GM23338 (cell line): ENCODE measurements at regions not wholly inside any gene's neighbourhood (a gene's known extent, or its start where the extent isn't known, plus 50 kb on each side); places are given as distances from the start of the nearest gene placed in this dataset.
A peak's percentile ranks its signal among the peaks of the same experiment; 100 is the strongest.

Source experiments
- ATAC-seq: fragments of 200-7000 bp; cut with Tn5 transposase; 3 replicates; pipeline ENCODE4 v1.9.1; 2020
- DNase-seq: peaks from one replicate; pipeline ENCODE4 v3.0.0-alpha.2; 2015; ENCODE audit warnings: low spot score
- H2AFZ ChIP-seq: fragments of 200-600 bp; sonication (generic); 2 replicates; pipeline ENCODE4 v1.8.0; 2016; ENCODE audit warnings: antibody characterized with exemption, mild to moderate bottlenecking, moderate library complexity
- H3F3A ChIP-seq: fragments of 200-600 bp; sonication (generic); replicated peaks from 2 replicates; pipeline ENCODE4 v1.8.0; 2017; ENCODE audit warnings: antibody characterized with exemption, mixed run types, low read depth
- H3K27ac ChIP-seq: fragments of 200-600 bp; sonication (generic); 2 replicates; pipeline ENCODE4 v1.6.1; 2016; ENCODE audit warnings: low read depth
- H3K27me3 ChIP-seq: fragments of 200-600 bp; sonication (generic); 2 replicates; pipeline ENCODE4 v1.8.0; 2016; ENCODE audit warnings: mild to moderate bottlenecking, mixed run types, moderate library complexity; ENCODE audit not compliant: insufficient read depth
- H3K36me3 ChIP-seq: fragments of 200-600 bp; sonication (generic); 2 replicates; pipeline ENCODE4 v1.8.0; 2016; ENCODE audit warnings: mild to moderate bottlenecking; ENCODE audit not compliant: insufficient read depth
- H3K4me1 ChIP-seq: fragments of 200-600 bp; sonication (generic); 2 replicates; pipeline ENCODE4 v1.8.0; 2016; ENCODE audit warnings: mild to moderate bottlenecking, moderate library complexity; ENCODE audit not compliant: insufficient read depth
- H3K4me2 ChIP-seq: fragments of 200-600 bp; sonication (generic); 2 replicates; pipeline ENCODE4 v1.7.1; 2017; ENCODE audit warnings: mixed run types
- H3K4me3 ChIP-seq: fragments of 200-600 bp; sonication (generic); 2 replicates; pipeline ENCODE4 v1.6.1; 2016; ENCODE audit warnings: mixed run types
- H3K79me2 ChIP-seq: fragments of 200-600 bp; sonication (generic); replicated peaks from 2 replicates; pipeline ENCODE4 v1.8.0; 2017; ENCODE audit warnings: mild to moderate bottlenecking; ENCODE audit not compliant: insufficient read depth
- H3K9me2 ChIP-seq: fragments of 200-600 bp; sonication (generic); 2 replicates; pipeline ENCODE4 v1.8.0; 2017; ENCODE audit not compliant: insufficient read depth
- H4K20me1 ChIP-seq: fragments of 200-600 bp; sonication (generic); replicated peaks from 2 replicates; pipeline ENCODE4 v1.8.0; 2017; ENCODE audit warnings: mild to moderate bottlenecking; ENCODE audit not compliant: insufficient read depth
- H3K27ac Mint-ChIP-seq: 2 replicates; pipeline ENCODE4 v1.8.0; 2020; ENCODE audit warnings: inconsistent platforms, mild to moderate bottlenecking, moderate library complexity, mixed read lengths
- H3K27me3 Mint-ChIP-seq: 3 replicates; pipeline ENCODE4 v1.8.0; 2022; ENCODE audit warnings: low read depth, mild to moderate bottlenecking, moderate library complexity, mixed read lengths, inconsistent platforms; ENCODE audit not compliant: insufficient read depth, poor library complexity
- H3K36me3 Mint-ChIP-seq: 3 replicates; pipeline ENCODE4 v1.8.0; 2021; ENCODE audit warnings: low read depth, mild to moderate bottlenecking, inconsistent platforms, moderate library complexity, mixed read lengths
- H3K4me1 Mint-ChIP-seq: 3 replicates; pipeline ENCODE4 v1.8.0; 2020; ENCODE audit warnings: mild to moderate bottlenecking, inconsistent platforms, mixed read lengths
- H3K4me3 Mint-ChIP-seq: 3 replicates; pipeline ENCODE4 v1.8.0; 2021; ENCODE audit warnings: moderate library complexity, mild to moderate bottlenecking, inconsistent platforms, mixed read lengths
- H3K9me3 Mint-ChIP-seq: 3 replicates; pipeline ENCODE4 v1.8.0; 2020; ENCODE audit warnings: moderate library complexity, mild to moderate bottlenecking, inconsistent platforms, mixed read lengths
- CREB1 ChIP-seq: fragments of 250-450 bp; sonication (Bioruptor Pico); IDR thresholded peaks from 2 replicates; pipeline ENCODE4 v1.5.0; 2020; ENCODE audit warnings: low read depth, mild to moderate bottlenecking, moderate library complexity
- EZH2 ChIP-seq: fragments of 200-600 bp; sonication (generic); IDR thresholded peaks from one replicate; pipeline ENCODE4 v1.8.0; 2017; ENCODE audit warnings: antibody characterized with exemption, mild to moderate bottlenecking, low read depth; ENCODE audit not compliant: unreplicated experiment
- EZH2phosphoT487 ChIP-seq: fragments of 200-600 bp; sonication (generic); IDR thresholded peaks from one replicate; pipeline ENCODE4 v1.8.1; 2018; ENCODE audit warnings: antibody characterized with exemption; ENCODE audit not compliant: unreplicated experiment
- JUNB ChIP-seq: IDR thresholded peaks from one replicate; pipeline ENCODE4 v1.6.1; 2016; ENCODE audit warnings: antibody characterized with exemption; ENCODE audit not compliant: unreplicated experiment
- NANOG ChIP-seq: IDR thresholded peaks from 2 replicates; pipeline ENCODE4 v1.6.1; 2016; ENCODE audit warnings: antibody characterized with exemption, borderline replicate concordance
- POLR2AphosphoS5 ChIP-seq: IDR thresholded peaks from 2 replicates; pipeline ENCODE4 v1.6.1; 2016; ENCODE audit warnings: antibody characterized with exemption, low read depth
- STAT1 ChIP-seq: IDR thresholded peaks from one replicate; pipeline ENCODE4 v1.6.1; 2016; ENCODE audit warnings: antibody characterized with exemption; ENCODE audit not compliant: unreplicated experiment
- ZNF114 ChIP-seq: fragments of 250-450 bp; sonication (Bioruptor Pico); IDR thresholded peaks from 2 replicates; pipeline ENCODE4 v1.5.0; 2020; ENCODE audit warnings: mild to moderate bottlenecking, moderate library complexity
- ZNF331 ChIP-seq: fragments of 250-450 bp; sonication (Bioruptor Pico); IDR thresholded peaks from 2 replicates; pipeline ENCODE4 v1.5.0; 2020; ENCODE audit warnings: low read depth, mild to moderate bottlenecking, moderate library complexity
- TF ChIP-seq, protein P1 (sequence below), 2 experiments: fragments of 200-600 bp in 1 of 2; sonication (generic) in 1 of 2; conservative IDR thresholded peaks; 2 replicates each; pipeline versions ENCODE4 v1.5.1 to v1.6.1; 2016 to 2017; ENCODE audit warnings: antibody characterized with exemption in 2 of 2, low read depth in 2 of 2, mild to moderate bottlenecking in 2 of 2, moderate library complexity in 1 of 2
- TF ChIP-seq, protein P2 (sequence below): fragments of 250-450 bp; sonication (Bioruptor Pico); IDR thresholded peaks from 2 replicates; pipeline ENCODE4 v1.5.0; 2020; ENCODE audit warnings: mild to moderate bottlenecking, moderate library complexity
- TF ChIP-seq, protein P3 (sequence below): IDR thresholded peaks from 2 replicates; pipeline ENCODE4 v1.6.1; 2016; ENCODE audit warnings: antibody characterized with exemption

DNA sequence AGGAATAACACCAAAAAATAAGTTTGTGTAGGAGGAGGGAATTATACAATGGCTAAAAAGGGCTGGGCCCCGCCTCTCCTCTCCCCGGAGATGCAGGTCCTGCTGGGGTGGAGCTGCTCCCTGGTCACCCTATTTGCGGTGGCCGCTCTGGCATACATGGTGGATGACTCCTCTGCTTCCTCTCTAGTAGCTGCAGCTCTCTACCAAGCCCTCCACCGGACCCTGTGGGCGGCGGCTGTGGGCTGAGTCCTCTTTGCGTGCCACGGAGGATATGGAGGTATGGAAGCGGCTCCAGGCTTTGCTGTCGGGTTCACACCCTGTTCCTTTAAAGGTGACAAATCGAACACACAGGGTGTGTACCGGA, 77.1 kb upstream of the SEC11C start (continued):
- TF ChIP-seq, protein P1, sequence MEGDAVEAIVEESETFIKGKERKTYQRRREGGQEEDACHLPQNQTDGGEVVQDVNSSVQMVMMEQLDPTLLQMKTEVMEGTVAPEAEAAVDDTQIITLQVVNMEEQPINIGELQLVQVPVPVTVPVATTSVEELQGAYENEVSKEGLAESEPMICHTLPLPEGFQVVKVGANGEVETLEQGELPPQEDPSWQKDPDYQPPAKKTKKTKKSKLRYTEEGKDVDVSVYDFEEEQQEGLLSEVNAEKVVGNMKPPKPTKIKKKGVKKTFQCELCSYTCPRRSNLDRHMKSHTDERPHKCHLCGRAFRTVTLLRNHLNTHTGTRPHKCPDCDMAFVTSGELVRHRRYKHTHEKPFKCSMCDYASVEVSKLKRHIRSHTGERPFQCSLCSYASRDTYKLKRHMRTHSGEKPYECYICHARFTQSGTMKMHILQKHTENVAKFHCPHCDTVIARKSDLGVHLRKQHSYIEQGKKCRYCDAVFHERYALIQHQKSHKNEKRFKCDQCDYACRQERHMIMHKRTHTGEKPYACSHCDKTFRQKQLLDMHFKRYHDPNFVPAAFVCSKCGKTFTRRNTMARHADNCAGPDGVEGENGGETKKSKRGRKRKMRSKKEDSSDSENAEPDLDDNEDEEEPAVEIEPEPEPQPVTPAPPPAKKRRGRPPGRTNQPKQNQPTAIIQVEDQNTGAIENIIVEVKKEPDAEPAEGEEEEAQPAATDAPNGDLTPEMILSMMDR (conservative IDR thresholded peaks at IDR 0.05; ENCODE audit: low read depth in 2 of 2): no peak

DNA sequence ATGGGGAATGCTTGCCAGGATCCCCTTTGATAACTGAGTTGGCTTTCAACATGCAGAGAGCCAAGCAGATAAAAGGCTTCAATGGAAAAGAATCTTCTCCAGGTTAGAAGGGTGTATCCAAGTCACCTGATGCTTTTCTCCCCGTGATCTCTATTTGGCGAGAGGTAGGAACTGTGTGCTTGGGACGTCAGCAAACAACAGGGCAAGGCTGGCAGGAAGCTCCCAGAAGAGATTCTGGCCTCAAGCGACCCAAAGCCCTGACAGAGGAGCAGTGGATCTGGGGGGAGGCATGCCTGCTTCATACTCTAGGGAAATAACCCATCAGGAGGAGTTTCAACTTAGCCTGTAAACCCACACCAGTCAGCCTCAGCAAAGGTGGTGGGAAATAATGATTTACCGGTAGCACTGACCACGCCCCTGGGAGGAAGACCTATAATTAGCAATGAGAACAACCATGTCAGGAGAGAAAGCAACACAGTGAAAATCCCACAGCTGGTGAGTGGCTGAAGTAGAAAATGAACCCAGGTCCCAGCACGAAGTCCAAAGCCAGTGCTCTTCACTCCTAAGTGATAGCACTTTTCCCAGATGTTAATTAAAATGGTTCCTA, 76.3 kb upstream of the SEC11C start:
- H3K27me3 Mint-ChIP-seq: no peaks in the 10 kb centered on the region
- H3K27ac ChIP-seq: no peak overlapping the region
- no peaks in the 10 kb centered on the region for H3K36me3 ChIP-seq
- H3K9me2 ChIP-seq: no peaks in the 10 kb centered on the region
- H3K27me3 ChIP-seq: no peaks in the 10 kb centered on the region
- no peak overlapping the region for H3K4me3 Mint-ChIP-seq
- ATAC-seq (no peak), DNase-seq (no peak)
- no peaks in the 10 kb centered on the region for H3K36me3 Mint-ChIP-seq
- peaks cover 3% of the 10 kb centered on the region; the same call in 2 of the 3 replicates for H3K4me1 Mint-ChIP-seq
- no peaks in the 10 kb centered on the region for H3K79me2 ChIP-seq
- 0 out of 2 replicates have a peak, but pooled peaks cover 4% of the 10 kb centered on the region for H3K4me1 ChIP-seq
- H2AFZ ChIP-seq: peak overlapping the region; percentile 52; the same call in 1 of the 2 replicates
- no peak overlapping the region for H3K4me3 ChIP-seq
- no peaks in the 10 kb centered on the region for H3K9me3 Mint-ChIP-seq
- H4K20me1 ChIP-seq: no peaks in the 10 kb centered on the region
- H3F3A ChIP-seq: no peaks in the 10 kb centered on the region
- H3K27ac Mint-ChIP-seq: no peak overlapping the region
- no peak overlapping the region for H3K4me2 ChIP-seq
- TF ChIP-seq ZNF114 (CRISPR knock-in tag) (no peak), JUNB (no peak), EZH2 (no peak), CREB1 (CRISPR knock-in tag) (no peak), POLR2AphosphoS5 (no peak), ZNF331 (no peak), NANOG (no peak), STAT1 (no peak), EZH2phosphoT487 (no peak)
- TF ChIP-seq, protein P1 (conservative IDR thresholded peaks at IDR 0.05; ENCODE audit: low read depth in 2 of 2): no peak
- TF ChIP-seq, protein P2, sequence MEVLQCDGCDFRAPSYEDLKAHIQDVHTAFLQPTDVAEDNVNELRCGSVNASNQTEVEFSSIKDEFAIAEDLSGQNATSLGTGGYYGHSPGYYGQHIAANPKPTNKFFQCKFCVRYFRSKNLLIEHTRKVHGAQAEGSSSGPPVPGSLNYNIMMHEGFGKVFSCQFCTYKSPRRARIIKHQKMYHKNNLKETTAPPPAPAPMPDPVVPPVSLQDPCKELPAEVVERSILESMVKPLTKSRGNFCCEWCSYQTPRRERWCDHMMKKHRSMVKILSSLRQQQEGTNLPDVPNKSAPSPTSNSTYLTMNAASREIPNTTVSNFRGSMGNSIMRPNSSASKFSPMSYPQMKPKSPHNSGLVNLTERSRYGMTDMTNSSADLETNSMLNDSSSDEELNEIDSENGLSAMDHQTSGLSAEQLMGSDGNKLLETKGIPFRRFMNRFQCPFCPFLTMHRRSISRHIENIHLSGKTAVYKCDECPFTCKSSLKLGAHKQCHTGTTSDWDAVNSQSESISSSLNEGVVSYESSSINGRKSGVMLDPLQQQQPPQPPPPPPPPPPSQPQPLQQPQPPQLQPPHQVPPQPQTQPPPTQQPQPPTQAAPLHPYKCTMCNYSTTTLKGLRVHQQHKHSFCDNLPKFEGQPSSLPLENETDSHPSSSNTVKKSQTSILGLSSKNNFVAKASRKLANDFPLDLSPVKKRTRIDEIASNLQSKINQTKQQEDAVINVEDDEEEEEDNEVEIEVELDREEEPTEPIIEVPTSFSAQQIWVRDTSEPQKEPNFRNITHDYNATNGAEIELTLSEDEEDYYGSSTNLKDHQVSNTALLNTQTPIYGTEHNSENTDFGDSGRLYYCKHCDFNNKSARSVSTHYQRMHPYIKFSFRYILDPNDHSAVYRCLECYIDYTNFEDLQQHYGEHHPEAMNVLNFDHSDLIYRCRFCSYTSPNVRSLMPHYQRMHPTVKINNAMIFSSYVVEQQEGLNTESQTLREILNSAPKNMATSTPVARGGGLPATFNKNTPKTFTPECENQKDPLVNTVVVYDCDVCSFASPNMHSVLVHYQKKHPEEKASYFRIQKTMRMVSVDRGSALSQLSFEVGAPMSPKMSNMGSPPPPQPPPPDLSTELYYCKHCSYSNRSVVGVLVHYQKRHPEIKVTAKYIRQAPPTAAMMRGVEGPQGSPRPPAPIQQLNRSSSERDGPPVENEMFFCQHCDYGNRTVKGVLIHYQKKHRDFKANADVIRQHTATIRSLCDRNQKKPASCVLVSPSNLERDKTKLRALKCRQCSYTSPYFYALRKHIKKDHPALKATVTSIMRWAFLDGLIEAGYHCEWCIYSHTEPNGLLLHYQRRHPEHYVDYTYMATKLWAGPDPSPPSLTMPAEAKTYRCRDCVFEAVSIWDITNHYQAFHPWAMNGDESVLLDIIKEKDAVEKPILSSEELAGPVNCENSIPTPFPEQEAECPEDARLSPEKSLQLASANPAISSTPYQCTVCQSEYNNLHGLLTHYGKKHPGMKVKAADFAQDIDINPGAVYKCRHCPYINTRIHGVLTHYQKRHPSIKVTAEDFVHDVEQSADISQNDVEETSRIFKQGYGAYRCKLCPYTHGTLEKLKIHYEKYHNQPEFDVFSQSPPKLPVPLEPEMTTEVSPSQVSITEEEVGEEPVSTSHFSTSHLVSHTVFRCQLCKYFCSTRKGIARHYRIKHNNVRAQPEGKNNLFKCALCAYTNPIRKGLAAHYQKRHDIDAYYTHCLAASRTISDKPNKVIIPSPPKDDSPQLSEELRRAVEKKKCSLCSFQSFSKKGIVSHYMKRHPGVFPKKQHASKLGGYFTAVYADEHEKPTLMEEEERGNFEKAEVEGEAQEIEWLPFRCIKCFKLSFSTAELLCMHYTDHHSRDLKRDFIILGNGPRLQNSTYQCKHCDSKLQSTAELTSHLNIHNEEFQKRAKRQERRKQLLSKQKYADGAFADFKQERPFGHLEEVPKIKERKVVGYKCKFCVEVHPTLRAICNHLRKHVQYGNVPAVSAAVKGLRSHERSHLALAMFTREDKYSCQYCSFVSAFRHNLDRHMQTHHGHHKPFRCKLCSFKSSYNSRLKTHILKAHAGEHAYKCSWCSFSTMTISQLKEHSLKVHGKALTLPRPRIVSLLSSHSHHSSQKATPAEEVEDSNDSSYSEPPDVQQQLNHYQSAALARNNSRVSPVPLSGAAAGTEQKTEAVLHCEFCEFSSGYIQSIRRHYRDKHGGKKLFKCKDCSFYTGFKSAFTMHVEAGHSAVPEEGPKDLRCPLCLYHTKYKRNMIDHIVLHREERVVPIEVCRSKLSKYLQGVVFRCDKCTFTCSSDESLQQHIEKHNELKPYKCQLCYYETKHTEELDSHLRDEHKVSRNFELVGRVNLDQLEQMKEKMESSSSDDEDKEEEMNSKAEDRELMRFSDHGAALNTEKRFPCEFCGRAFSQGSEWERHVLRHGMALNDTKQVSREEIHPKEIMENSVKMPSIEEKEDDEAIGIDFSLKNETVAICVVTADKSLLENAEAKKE: no peak
- TF ChIP-seq, protein P3, sequence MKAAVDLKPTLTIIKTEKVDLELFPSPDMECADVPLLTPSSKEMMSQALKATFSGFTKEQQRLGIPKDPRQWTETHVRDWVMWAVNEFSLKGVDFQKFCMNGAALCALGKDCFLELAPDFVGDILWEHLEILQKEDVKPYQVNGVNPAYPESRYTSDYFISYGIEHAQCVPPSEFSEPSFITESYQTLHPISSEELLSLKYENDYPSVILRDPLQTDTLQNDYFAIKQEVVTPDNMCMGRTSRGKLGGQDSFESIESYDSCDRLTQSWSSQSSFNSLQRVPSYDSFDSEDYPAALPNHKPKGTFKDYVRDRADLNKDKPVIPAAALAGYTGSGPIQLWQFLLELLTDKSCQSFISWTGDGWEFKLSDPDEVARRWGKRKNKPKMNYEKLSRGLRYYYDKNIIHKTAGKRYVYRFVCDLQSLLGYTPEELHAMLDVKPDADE: no peak
